HG02981 (cell line): ENCODE measurements at regions not wholly inside any gene's neighbourhood (a gene's known extent, or its start where the extent isn't known, plus 50 kb on each side); places are given as distances from the start of the nearest gene placed in this dataset.
A peak's percentile ranks its signal among the peaks of the same experiment; 100 is the strongest.
"Not testable (repeated sequence)": the region's sequence is repeated elsewhere in the genome, so short reads cannot be mapped to it uniquely, and the experiment has no call there.

Experiments
- ATAC-seq: cut with Tn5 transposase; IDR thresholded peaks from one replicate; pipeline ENCODE4 v1.9.1; 2021; ENCODE audit warnings: mild to moderate bottlenecking, moderate library complexity; ENCODE audit not compliant: unreplicated experiment

GRCh38 chr1:182169203-182169602, 107.7 kb upstream of the ZNF648 start:
- no peak for ATAC-seq

- no peak for ATAC-seq
Measured at GRCh38 chr1:182166750-182167149, 105.2 kb upstream of the ZNF648 start.

DNA sequence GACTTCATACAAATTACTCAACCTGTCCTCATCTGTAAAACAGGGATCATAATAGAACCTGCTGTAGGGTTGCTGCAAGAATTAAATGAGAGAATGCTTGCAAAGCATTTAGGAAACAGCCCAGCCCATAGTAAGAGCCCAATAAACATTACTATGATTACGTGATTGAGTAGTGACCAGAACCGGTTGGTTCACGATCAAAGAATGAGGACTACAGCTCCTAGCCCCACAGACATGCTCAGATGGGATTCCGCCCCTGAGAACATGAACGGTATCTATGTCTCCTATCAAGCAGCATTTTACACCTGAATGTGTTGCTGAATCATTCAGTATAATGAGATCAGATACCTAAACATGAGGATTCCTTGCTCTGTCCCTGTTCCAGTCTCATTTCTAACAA, 104.8 kb upstream of the ZNF648 start:
- ATAC-seq: no peak

- no peak for ATAC-seq
Measured at GRCh38 chr1:182164273-182164672, 102.8 kb upstream of the ZNF648 start.

- ATAC-seq: no peak
Measured at GRCh38 chr1:182163821-182164223, 102.3 kb upstream of the ZNF648 start.

- ATAC-seq: no peak
Measured at GRCh38 chr1:182159443-182159842, 97.9 kb upstream of the ZNF648 start.

- ATAC-seq: no peak
Measured at GRCh38 chr1:182157187-182157586, 95.7 kb upstream of the ZNF648 start.

DNA sequence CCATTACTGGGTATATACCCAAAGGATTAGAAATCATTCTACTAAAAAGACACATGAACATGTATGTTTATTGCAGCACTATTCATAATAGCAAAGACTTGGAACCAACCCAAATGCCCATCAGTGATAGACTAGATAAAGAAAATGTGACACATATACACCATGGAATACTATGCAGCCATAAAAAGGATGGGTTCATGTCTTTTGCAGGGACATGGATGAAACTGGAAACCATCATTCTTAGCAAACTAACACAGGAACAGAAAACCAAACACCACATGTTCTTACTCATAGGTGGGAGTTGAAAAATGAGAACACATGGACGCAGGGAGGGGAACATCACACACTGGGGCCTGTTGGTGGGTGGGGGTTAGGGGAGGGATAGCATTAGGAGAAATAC, 92.9 kb upstream of the ZNF648 start:
- not testable (repeated sequence) for ATAC-seq

DNA sequence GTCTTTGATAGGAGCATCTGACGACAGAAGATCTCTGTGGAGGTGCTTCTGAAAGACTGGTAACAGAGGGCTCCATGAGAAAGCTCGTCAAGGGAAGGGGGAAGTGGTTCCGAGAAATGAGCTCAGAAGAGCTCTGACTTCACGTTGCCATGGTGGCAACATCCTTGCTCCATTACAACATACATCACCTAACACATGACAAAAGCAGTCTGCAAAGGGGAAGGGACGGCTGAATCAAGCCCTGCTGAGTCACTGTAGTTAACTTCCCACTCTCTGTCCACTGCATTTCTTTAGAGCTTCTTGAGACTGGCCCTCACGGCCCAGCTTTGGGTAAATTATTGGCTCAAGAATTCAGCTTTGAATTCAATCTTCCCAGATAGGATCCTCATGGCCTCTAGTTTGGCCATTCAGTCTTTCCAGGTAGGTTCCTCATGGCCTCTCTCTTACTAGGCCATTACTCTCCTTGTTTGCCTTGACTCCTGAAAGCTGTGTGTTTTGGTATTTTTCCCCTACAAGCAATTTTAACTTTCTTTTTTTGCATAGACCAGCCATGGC, 88.0 kb upstream of the ZNF648 start:
- no peak for ATAC-seq

- no peak for ATAC-seq
Measured at GRCh38 chr1:182147951-182148350, 86.4 kb upstream of the ZNF648 start.

- ATAC-seq: peak; percentile 91
Measured at GRCh38 chr1:182147136-182147820, 85.8 kb upstream of the ZNF648 start.

- ATAC-seq: no peak
Measured at GRCh38 chr1:182146286-182146685, 84.8 kb upstream of the ZNF648 start.

GRCh38 chr1:182145441-182145840, 83.9 kb upstream of the ZNF648 start:
- no peak for ATAC-seq

DNA sequence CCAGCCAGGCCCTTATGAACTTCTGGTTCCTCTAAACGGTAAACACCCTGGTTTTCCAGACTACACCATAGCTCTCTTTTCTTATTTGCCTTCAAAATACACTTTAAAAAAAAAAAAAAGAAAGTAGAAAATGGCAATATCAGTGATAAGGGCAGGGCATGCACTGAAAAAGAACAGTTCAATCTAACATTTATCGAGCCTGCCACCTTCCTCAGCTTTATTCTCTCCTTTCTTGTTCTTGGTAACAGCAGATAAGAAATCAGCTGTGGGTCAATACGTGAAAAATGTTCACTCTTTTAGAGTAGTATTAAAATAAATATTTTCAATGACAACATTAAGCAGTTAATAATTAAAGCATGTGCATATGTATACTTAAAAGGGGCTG, 83.1 kb upstream of the ZNF648 start:
- no peak for ATAC-seq

- no peak for ATAC-seq
Measured at GRCh38 chr1:182143825-182144645, 82.5 kb upstream of the ZNF648 start.

- no peak for ATAC-seq
Measured at GRCh38 chr1:182143154-182143657, 81.7 kb upstream of the ZNF648 start.

DNA sequence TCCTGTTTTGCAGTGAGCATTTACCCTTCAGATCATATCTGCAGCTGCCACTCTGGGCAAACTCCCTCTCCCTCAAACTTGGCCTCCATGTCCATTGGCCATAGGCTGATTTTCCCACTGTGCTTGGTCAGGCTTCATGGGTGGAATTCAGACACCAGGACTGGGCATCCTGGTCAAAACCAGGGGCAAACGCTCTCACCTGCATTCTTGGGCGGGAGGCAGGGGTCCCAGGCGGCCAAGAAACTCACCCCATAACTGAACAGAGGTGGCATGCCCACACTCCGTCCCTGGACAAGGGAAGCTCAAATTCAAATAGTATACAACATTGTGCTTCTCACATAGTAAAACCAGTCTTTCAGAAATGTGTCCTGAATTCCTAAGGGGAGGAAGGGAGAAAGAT, 81.1 kb upstream of the ZNF648 start:
- no peak for ATAC-seq

DNA sequence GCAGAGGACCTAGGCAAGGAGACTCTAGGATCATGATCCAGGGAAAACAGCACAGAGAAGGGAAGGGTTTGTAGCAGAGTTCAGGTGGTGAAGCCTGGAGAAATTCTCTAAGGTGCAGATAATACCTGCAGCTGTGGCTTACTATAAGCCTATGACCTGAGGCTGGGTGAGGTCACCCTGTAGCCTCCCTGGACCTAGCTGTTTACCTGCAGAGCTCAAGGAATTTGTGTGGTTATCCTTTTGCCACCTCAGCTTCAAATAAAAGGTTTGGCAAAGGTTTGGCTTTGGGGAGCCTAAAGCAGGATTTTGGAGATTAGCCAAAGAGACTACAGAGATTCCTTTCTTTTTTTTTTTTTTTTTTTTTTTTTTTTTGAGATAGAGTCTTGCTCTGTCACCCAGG, 79.5 kb upstream of the ZNF648 start:
- no peak for ATAC-seq

DNA sequence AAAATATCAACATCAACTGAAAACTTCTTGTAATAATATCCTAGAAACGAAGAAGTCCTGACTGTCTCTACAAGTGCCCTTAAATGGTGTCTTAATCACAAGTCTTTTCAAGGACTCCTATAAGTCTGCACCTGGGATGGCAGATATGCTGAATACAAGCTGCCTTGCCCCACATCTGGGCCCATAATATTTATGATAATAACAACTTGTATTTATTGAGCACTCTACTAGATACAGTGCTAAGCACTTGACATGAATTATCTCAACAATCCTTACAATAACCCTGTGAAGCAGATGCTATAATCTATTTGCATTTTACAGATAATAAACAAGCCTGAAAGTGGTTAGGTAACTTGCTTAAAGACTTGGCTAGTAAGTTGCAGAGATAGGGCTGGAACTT, 78.0 kb upstream of the ZNF648 start:
- no peak for ATAC-seq

- ATAC-seq: no peak
Measured at GRCh38 chr1:182137546-182137945, 76.0 kb upstream of the ZNF648 start.

DNA sequence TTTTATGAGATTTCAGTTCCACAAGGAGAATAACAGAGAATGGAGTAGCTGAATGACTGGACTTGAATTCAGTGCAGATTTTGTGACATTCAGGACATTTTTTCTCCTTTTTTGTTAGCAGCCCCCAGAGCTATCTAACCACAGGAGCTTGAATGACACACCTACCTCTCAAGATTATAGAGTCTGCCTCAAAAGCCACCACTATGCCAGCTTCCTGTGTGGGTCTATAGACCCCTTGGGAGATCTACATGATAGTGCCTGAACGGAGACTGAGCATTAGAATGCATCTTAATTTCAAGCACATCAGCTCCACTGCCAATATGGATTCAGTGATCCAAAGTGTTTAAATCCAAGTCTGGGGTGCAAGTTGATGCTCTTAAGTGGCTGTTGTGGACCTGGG, 74.4 kb upstream of the ZNF648 start:
- ATAC-seq: no peak

GRCh38 chr1:182134257-182134656, 72.7 kb upstream of the ZNF648 start:
- no peak for ATAC-seq
